SK-N-SH treated with all-trans-retinoic acid at 6 μM for 48 hours (cell line): ENCODE measurements at regions not wholly inside any gene's neighbourhood (a gene's known extent, or its start where the extent isn't known, plus 50 kb on each side); places are given as distances from the start of the nearest gene placed in this dataset.

Experiments used
- ATAC-seq: fragments of 200-7000 bp; cut with Tn5 transposase; 3 replicates; pipeline ENCODE4 v1.9.1; 2020; ENCODE audit warnings: mild to moderate bottlenecking, moderate library complexity
- ARNTL ChIP-seq: fragments of 450-650 bp; formaldehyde crosslinking; IDR thresholded peaks from 2 replicates; pipeline ENCODE4 v1.5.0; 2020; ENCODE audit warnings: low read depth, mild to moderate bottlenecking, moderate library complexity, borderline replicate concordance
- CREB5 ChIP-seq: fragments of 250-450 bp; sonication (Bioruptor Pico); IDR thresholded peaks from 2 replicates; pipeline ENCODE4 v1.5.1; 2020; ENCODE audit warnings: low read depth, mild to moderate bottlenecking, moderate library complexity
- CSDC2 ChIP-seq: fragments of 250-450 bp; sonication (Bioruptor Pico); IDR thresholded peaks from 2 replicates; pipeline ENCODE4 v1.5.0; 2020; ENCODE audit warnings: mild to moderate bottlenecking, moderate library complexity
- CSRNP3 ChIP-seq: fragments of 250-450 bp; sonication (Bioruptor Pico); IDR thresholded peaks from 2 replicates; pipeline ENCODE4 v1.5.1; 2021; ENCODE audit warnings: mild to moderate bottlenecking, moderate library complexity
- ESRRG ChIP-seq: fragments of 250-450 bp; sonication (Bioruptor Pico); IDR thresholded peaks from 2 replicates; pipeline ENCODE4 v1.6.1; 2021; ENCODE audit warnings: mild to moderate bottlenecking
- GLIS3 ChIP-seq: fragments of 250-450 bp; sonication (Bioruptor Pico); IDR thresholded peaks from 2 replicates; pipeline ENCODE4 v1.5.0; 2020; ENCODE audit warnings: mild to moderate bottlenecking, moderate library complexity
- ISL1 ChIP-seq: fragments of 250-450 bp; sonication (Bioruptor Pico); IDR thresholded peaks from 2 replicates; pipeline ENCODE4 v2.1.2; 2022; ENCODE audit warnings: mild to moderate bottlenecking, moderate library complexity
- OSR1 ChIP-seq: fragments of 250-450 bp; sonication (Bioruptor Pico); IDR thresholded peaks from 2 replicates; pipeline ENCODE4 v1.8.0; 2022; ENCODE audit warnings: moderate library complexity, mild to moderate bottlenecking, inconsistent platforms
- POU6F1 ChIP-seq: fragments of 250-450 bp; sonication (Bioruptor Pico); IDR thresholded peaks from 2 replicates; pipeline ENCODE4 v1.8.0; 2021; ENCODE audit warnings: low read depth, mild to moderate bottlenecking, moderate library complexity, borderline replicate concordance
- PPARA ChIP-seq: fragments of 250-450 bp; sonication (Bioruptor Pico); IDR thresholded peaks from 2 replicates; pipeline ENCODE4 v1.5.0; 2020; ENCODE audit warnings: mild to moderate bottlenecking, borderline replicate concordance
- RARB ChIP-seq: fragments of 250-450 bp; sonication (Bioruptor Pico); IDR thresholded peaks from 2 replicates; pipeline ENCODE4 v1.8.0; 2021; ENCODE audit warnings: mild to moderate bottlenecking, moderate library complexity
- SNAI2 ChIP-seq: fragments of 250-450 bp; sonication (Bioruptor Pico); IDR thresholded peaks from 2 replicates; pipeline ENCODE4 v1.5.0; 2020; ENCODE audit warnings: mild to moderate bottlenecking, moderate library complexity
- TCF4 ChIP-seq: fragments of 250-450 bp; sonication (Bioruptor Pico); IDR thresholded peaks from 2 replicates; pipeline ENCODE4 v1.8.0; 2021; ENCODE audit warnings: mild to moderate bottlenecking, moderate library complexity, borderline replicate concordance
- TSHZ2 ChIP-seq: fragments of 250-450 bp; sonication (Bioruptor Pico); IDR thresholded peaks from 2 replicates; pipeline ENCODE4 v1.5.0; 2020; ENCODE audit warnings: mild to moderate bottlenecking, moderate library complexity
- ZC3H10 ChIP-seq: fragments of 250-450 bp; sonication (Bioruptor Pico); IDR thresholded peaks from 2 replicates; pipeline ENCODE4 v1.5.1; 2021; ENCODE audit warnings: mild to moderate bottlenecking, moderate library complexity
- ZFP3 ChIP-seq: fragments of 250-450 bp; sonication (Bioruptor Pico); IDR thresholded peaks from 2 replicates; pipeline ENCODE4 v1.5.0; 2020; ENCODE audit warnings: mild to moderate bottlenecking, moderate library complexity
- ZFP30 ChIP-seq: fragments of 450-650 bp; formaldehyde crosslinking; IDR thresholded peaks from 2 replicates; pipeline ENCODE4 v1.5.0; 2022; ENCODE audit warnings: mild to moderate bottlenecking, moderate library complexity
- ZNF565 ChIP-seq: fragments of 450-650 bp; formaldehyde crosslinking; conservative IDR thresholded peaks from 2 replicates; pipeline ENCODE4 v1.5.0; 2020; ENCODE audit warnings: low read depth, mild to moderate bottlenecking, moderate library complexity
- ZNF70 ChIP-seq: fragments of 450-650 bp; formaldehyde crosslinking; IDR thresholded peaks from 2 replicates; pipeline ENCODE4 v1.5.0; 2020; ENCODE audit warnings: mild to moderate bottlenecking, moderate library complexity
- ZNF8 ChIP-seq: fragments of 450-650 bp; formaldehyde crosslinking; IDR thresholded peaks from 2 replicates; pipeline ENCODE4 v1.5.0; 2020; ENCODE audit warnings: mild to moderate bottlenecking, moderate library complexity

GRCh38 chr2:203600286-203600685 is 65.2 kb upstream of the RAPH1 start:
- ATAC-seq: no peak
- TF ChIP-seq ZNF8 (no peak), CREB5 (CRISPR knock-in tag) (no peak), GLIS3 (no peak), CSDC2 (CRISPR knock-in tag) (no peak), ZFP30 (CRISPR knock-in tag) (no peak), ZC3H10 (CRISPR knock-in tag) (no peak), ZFP3 (no peak), OSR1 (no peak), SNAI2 (no peak), RARB (CRISPR knock-in tag) (no peak), ESRRG (CRISPR knock-in tag) (no peak), TCF4 (CRISPR knock-in tag) (no peak), POU6F1 (CRISPR knock-in tag) (no peak), ARNTL (no peak), ZNF70 (CRISPR knock-in tag) (no peak), PPARA (CRISPR knock-in tag) (no peak), TSHZ2 (CRISPR knock-in tag) (no peak), ISL1 (CRISPR knock-in tag) (no peak), ZNF565 (CRISPR knock-in tag) (no peak)

GRCh38 chr2:203603456-203604389 is 68.6 kb upstream of the RAPH1 start:
- no peak for ATAC-seq
- TF ChIP-seq ZFP30 (CRISPR knock-in tag): no peak
- no peak for TF ChIP-seq PPARA (CRISPR knock-in tag)
- TF ChIP-seq TSHZ2 (CRISPR knock-in tag): peak; percentile 22; the same call in 1 of the 2 replicates
- no peak for TF ChIP-seq ZFP3
- TF ChIP-seq TCF4 (CRISPR knock-in tag): peak; percentile 71
- no peak for TF ChIP-seq ESRRG (CRISPR knock-in tag)
- TF ChIP-seq CSRNP3 (CRISPR knock-in tag): no peak
- TF ChIP-seq ISL1 (CRISPR knock-in tag): no peak
